ENCODE measurements at regions not wholly inside any gene's neighbourhood (a gene's known extent, or its start where the extent isn't known, plus 50 kb on each side); places are given as distances from the start of the nearest gene placed in this dataset.
"Not testable (repeated sequence)": the region's sequence is repeated elsewhere in the genome, so short reads cannot be mapped to it uniquely, and the experiment has no call there.

GRCh38 chr3:81164806-81165205 is 596.6 kb downstream of the GBE1 start:
- no peak for DNase-seq

GRCh38 chr3:81161851-81162250 is 599.6 kb downstream of the GBE1 start:
- no peak for DNase-seq

- DNase-seq = no peak
Observed at GRCh38 chr3:81161100-81161499, 600.3 kb downstream of the GBE1 start.

GRCh38 chr3:81154611-81155143 is 606.8 kb downstream of the GBE1 start:
- DNase-seq = no peak

GRCh38 chr3:81152156-81152555 is 609.3 kb downstream of the GBE1 start:
- DNase-seq = no peak

GRCh38 chr3:81132995-81133394 is 628.5 kb downstream of the GBE1 start:
- no peak for DNase-seq

- DNase-seq = no peak
Observed at GRCh38 chr3:81105789-81106488, 655.5 kb downstream of the GBE1 start.

- no peak for DNase-seq
Observed at GRCh38 chr3:81105206-81105605, 656.2 kb downstream of the GBE1 start.

- no peak for DNase-seq
Observed at GRCh38 chr3:81097889-81098288, 663.6 kb downstream of the GBE1 start.

- DNase-seq = no peak
Observed at GRCh38 chr3:81095956-81096355, 665.5 kb downstream of the GBE1 start.

GRCh38 chr3:81094986-81095385 is 666.5 kb downstream of the GBE1 start:
- DNase-seq = no peak

GRCh38 chr3:81087607-81088006 is 673.8 kb downstream of the GBE1 start:
- no peak for DNase-seq

GRCh38 chr3:81086348-81086747 is 675.1 kb downstream of the GBE1 start:
- no peak for DNase-seq

- DNase-seq = no peak
Observed at GRCh38 chr3:81080608-81081007, 680.8 kb downstream of the GBE1 start.

GRCh38 chr3:81072591-81072990 is 688.9 kb downstream of the GBE1 start:
- no peak for DNase-seq

GRCh38 chr3:81068546-81068945 is 692.9 kb downstream of the GBE1 start:
- no peak for DNase-seq

GRCh38 chr3:81063896-81064295 is 697.5 kb downstream of the GBE1 start:
- DNase-seq = no peak

GRCh38 chr3:81051133-81051532 is 710.3 kb downstream of the GBE1 start:
- DNase-seq = not testable (repeated sequence)

- DNase-seq = no peak
Observed at GRCh38 chr3:81048058-81048665, 713.3 kb downstream of the GBE1 start.

- DNase-seq = no peak
Observed at GRCh38 chr3:81045976-81046375, 715.5 kb downstream of the GBE1 start.

- no peak for DNase-seq
Observed at GRCh38 chr3:81045246-81045645, 716.2 kb downstream of the GBE1 start.

- no peak for DNase-seq
Observed at GRCh38 chr3:81043660-81044199, 717.7 kb downstream of the GBE1 start.

- no peak for DNase-seq
Observed at GRCh38 chr3:81043009-81043408, 718.4 kb downstream of the GBE1 start.

GRCh38 chr3:81041331-81041730 is 720.1 kb downstream of the GBE1 start:
- no peak for DNase-seq

All from amniotic stem cell (primary cell).